AG04450 (cell line): ENCODE measurements at regions not wholly inside any gene's neighbourhood (a gene's known extent, or its start where the extent isn't known, plus 50 kb on each side); places are given as distances from the start of the nearest gene placed in this dataset.

Experiments
- CTCF ChIA-PET: fragments of 300-600, 350-600 bp; formaldehyde crosslinking; extraction: SDS; loops from one replicate; lab custom pipeline; 2022; ENCODE audit warnings: antibody characterized with exemption, inconsistent platforms; lab: Charles Lee
- POLR2A ChIA-PET: fragments of 350-600 bp; formaldehyde crosslinking; extraction: SDS; loops from one replicate; lab custom pipeline; 2021; ENCODE audit warnings: antibody characterized with exemption, inconsistent platforms; lab: Yijun Ruan, JAX
- DNase-seq: peaks from one replicate; pipeline ENCODE4 v3.0.0-alpha.2; 2011; ENCODE audit warnings: low read depth, low spot score
- H3K27ac ChIP-seq: one replicate; pipeline ENCODE4 v1.5.1; 2012; ENCODE audit warnings: low read depth, low read length, control low read depth
- H3K27me3 ChIP-seq: one replicate; pipeline ENCODE4 v1.6.0; 2012; ENCODE audit warnings: low read length; ENCODE audit not compliant: control insufficient read depth, insufficient read depth
- H3K4me3 ChIP-seq: 2 replicates; pipeline ENCODE4 v1.5.1; 2011; ENCODE audit warnings: mild to moderate bottlenecking, low read depth, low read length, control low read depth
- H3K9me3 ChIP-seq: 2 replicates; pipeline ENCODE4 v1.5.1; 2012; ENCODE audit warnings: low read length; ENCODE audit not compliant: control insufficient read depth, insufficient read depth
- TF ChIP-seq, protein P1 (sequence below): IDR thresholded peaks from 2 replicates; pipeline ENCODE4 v1.5.1; 2011; ENCODE audit warnings: low read depth, low read length, control low read depth, inconsistent platforms

GRCh38 chr17:34843682-34844081 lies 117.6 kb downstream of the CCT6B start:
- ChIA-PET POLR2A (no interaction called here), CTCF (no interaction called here)
- Histone ChIP-seq H3K4me3 (no peak overlapping the region), H3K27ac (no peak overlapping the region), H3K9me3 (no peaks in the 10 kb centered on the region), H3K27me3 (no peaks in the 10 kb centered on the region)
- TF ChIP-seq, protein P1, sequence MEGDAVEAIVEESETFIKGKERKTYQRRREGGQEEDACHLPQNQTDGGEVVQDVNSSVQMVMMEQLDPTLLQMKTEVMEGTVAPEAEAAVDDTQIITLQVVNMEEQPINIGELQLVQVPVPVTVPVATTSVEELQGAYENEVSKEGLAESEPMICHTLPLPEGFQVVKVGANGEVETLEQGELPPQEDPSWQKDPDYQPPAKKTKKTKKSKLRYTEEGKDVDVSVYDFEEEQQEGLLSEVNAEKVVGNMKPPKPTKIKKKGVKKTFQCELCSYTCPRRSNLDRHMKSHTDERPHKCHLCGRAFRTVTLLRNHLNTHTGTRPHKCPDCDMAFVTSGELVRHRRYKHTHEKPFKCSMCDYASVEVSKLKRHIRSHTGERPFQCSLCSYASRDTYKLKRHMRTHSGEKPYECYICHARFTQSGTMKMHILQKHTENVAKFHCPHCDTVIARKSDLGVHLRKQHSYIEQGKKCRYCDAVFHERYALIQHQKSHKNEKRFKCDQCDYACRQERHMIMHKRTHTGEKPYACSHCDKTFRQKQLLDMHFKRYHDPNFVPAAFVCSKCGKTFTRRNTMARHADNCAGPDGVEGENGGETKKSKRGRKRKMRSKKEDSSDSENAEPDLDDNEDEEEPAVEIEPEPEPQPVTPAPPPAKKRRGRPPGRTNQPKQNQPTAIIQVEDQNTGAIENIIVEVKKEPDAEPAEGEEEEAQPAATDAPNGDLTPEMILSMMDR: no peak
- no peak for DNase-seq

GRCh38 chr17:34842235-34842634 lies 119.0 kb downstream of the CCT6B start:
- H3K9me3 ChIP-seq: no peaks in the 10 kb centered on the region
- no peak overlapping the region for H3K27ac ChIP-seq
- CTCF ChIA-PET: no interaction called here
- POLR2A ChIA-PET: no interaction called here
- no peak for DNase-seq
- H3K4me3 ChIP-seq: no peak overlapping the region
- no peaks in the 10 kb centered on the region for H3K27me3 ChIP-seq
- TF ChIP-seq, protein P1: no peak

DNA sequence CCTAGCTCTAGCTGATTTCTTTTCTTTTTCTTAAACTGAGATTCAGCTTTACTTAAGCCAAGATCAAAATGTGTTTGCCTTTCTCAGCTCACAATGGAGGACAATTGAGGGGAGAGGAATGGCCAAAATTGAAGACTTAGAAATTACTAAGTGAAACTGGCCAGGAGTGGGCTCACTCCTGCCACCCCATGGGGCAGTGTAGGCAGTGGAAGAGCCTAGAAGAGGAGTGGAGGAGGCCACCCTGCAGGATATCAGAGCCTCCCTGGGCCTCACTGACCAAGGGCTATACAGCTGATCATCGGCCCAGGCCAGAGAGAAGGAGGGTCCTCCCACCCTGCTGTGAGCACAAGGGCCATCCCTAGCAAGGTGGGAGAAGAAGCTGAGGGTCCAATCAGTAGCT lies 119.8 kb downstream of the CCT6B start:
- CTCF ChIA-PET: no interaction called here
- POLR2A ChIA-PET: no interaction called here

GRCh38 chr17:34840750-34841149 lies 120.5 kb downstream of the CCT6B start:
- TF ChIP-seq, protein P1: no peak
- CTCF ChIA-PET: no interaction called here
- POLR2A ChIA-PET: no interaction called here
- Histone ChIP-seq H3K27me3 (no peaks in the 10 kb centered on the region), H3K4me3 (no peak overlapping the region), H3K9me3 (no peaks in the 10 kb centered on the region), H3K27ac (no peak overlapping the region)
- DNase-seq: no peak

More for the DNA sequence above, 119.8 kb downstream of the CCT6B start:
- DNase-seq: no peak
- TF ChIP-seq, protein P1: no peak
- no peak overlapping the region for H3K4me3 ChIP-seq
- H3K9me3 ChIP-seq: no peaks in the 10 kb centered on the region
- no peaks in the 10 kb centered on the region for H3K27me3 ChIP-seq
- H3K27ac ChIP-seq: no peak overlapping the region

- POLR2A ChIA-PET: no interaction called here
- TF ChIP-seq, protein P1: no peak
- Histone ChIP-seq H3K4me3 (no peak overlapping the region), H3K27ac (no peak overlapping the region), H3K27me3 (peaks cover 4% of the 10 kb centered on the region), H3K9me3 (no peaks in the 10 kb centered on the region)
- DNase-seq: no peak
- CTCF ChIA-PET: no interaction called here
Observed at GRCh38 chr17:34837876-34838478, 123.3 kb downstream of the CCT6B start.
